ENCODE measurements at regions not wholly inside any gene's neighbourhood (a gene's known extent, or its start where the extent isn't known, plus 50 kb on each side); places are given as distances from the start of the nearest gene placed in this dataset.
"Not testable (repeated sequence)": the region's sequence is repeated elsewhere in the genome, so short reads cannot be mapped to it uniquely, and the experiment has no call there.

- no peak overlapping the region for H3K27ac ChIP-seq (replicated peaks)
- DNase-seq: no peak
- H3K4me1 ChIP-seq: no peaks in the 10 kb centered on the region
- TF ChIP-seq CTCF (IDR thresholded peaks at IDR 0.05; ENCODE audit: borderline replicate concordance): no peak
- intact Hi-C loops (cut with micrococcal nuclease): no loop called here
- no peaks in the 10 kb centered on the region for H3K27me3 ChIP-seq (ENCODE audit: low read depth)
- no peak overlapping the region for H3K4me3 ChIP-seq
- no peaks in the 10 kb centered on the region for H3K9me3 ChIP-seq (replicated peaks)
- H3K36me3 ChIP-seq: no peaks in the 10 kb centered on the region
These were observed 282.6 kb upstream of the GRID2 start for GRCh38 chr4:92021203-92021602.

GRCh38 chr4:92021788-92022187 is 282.0 kb upstream of the GRID2 start:
- intact Hi-C loops (cut with micrococcal nuclease): no loop called here
- Histone ChIP-seq H3K27me3 (ENCODE audit: low read depth) (no peaks in the 10 kb centered on the region), H3K4me3 (no peak overlapping the region), H3K9me3 (replicated peaks) (no peaks in the 10 kb centered on the region), H3K36me3 (no peaks in the 10 kb centered on the region), H3K27ac (replicated peaks) (no peak overlapping the region), H3K4me1 (no peaks in the 10 kb centered on the region)
- no peak for DNase-seq
- no peak for TF ChIP-seq CTCF (IDR thresholded peaks at IDR 0.05; ENCODE audit: borderline replicate concordance)

GRCh38 chr4:92028830-92029229 is 274.9 kb upstream of the GRID2 start:
- H3K27me3 ChIP-seq (ENCODE audit: low read depth); H3K4me3 ChIP-seq; H3K36me3 ChIP-seq; H3K9me3 ChIP-seq (replicated peaks); DNase-seq; H3K27ac ChIP-seq (replicated peaks); intact Hi-C loops (cut with micrococcal nuclease); H3K4me1 ChIP-seq: not testable (repeated sequence)

GRCh38 chr4:92031825-92032224 is 271.9 kb upstream of the GRID2 start:
- Histone ChIP-seq H3K36me3 (no peaks in the 10 kb centered on the region), H3K27ac (replicated peaks) (no peak overlapping the region), H3K4me3 (no peak overlapping the region), H3K27me3 (ENCODE audit: low read depth) (no peaks in the 10 kb centered on the region), H3K4me1 (peaks cover 3% of the 10 kb centered on the region), H3K9me3 (replicated peaks) (no peaks in the 10 kb centered on the region)
- TF ChIP-seq CTCF (IDR thresholded peaks at IDR 0.05; ENCODE audit: borderline replicate concordance): no peak
- intact Hi-C loops (cut with micrococcal nuclease): no loop called here
- no peak for DNase-seq

- H3K36me3 ChIP-seq: no peaks in the 10 kb centered on the region
- peaks cover 3% of the 10 kb centered on the region for H3K4me1 ChIP-seq
- no peaks in the 10 kb centered on the region for H3K27me3 ChIP-seq (ENCODE audit: low read depth)
- no peak overlapping the region for H3K27ac ChIP-seq (replicated peaks)
- TF ChIP-seq CTCF (IDR thresholded peaks at IDR 0.05; ENCODE audit: borderline replicate concordance): no peak
- H3K9me3 ChIP-seq (replicated peaks): peaks cover 22% of the 10 kb centered on the region
- H3K4me3 ChIP-seq: no peak overlapping the region
- DNase-seq: no peak
- intact Hi-C loops (cut with micrococcal nuclease): no loop called here
These were observed 268.1 kb upstream of the GRID2 start for GRCh38 chr4:92035666-92036065.

GRCh38 chr4:92045718-92046117 is 258.0 kb upstream of the GRID2 start:
- H3K4me3 ChIP-seq: no peak overlapping the region
- H3K36me3 ChIP-seq: no peaks in the 10 kb centered on the region
- no peaks in the 10 kb centered on the region for H3K9me3 ChIP-seq (replicated peaks)
- no peaks in the 10 kb centered on the region for H3K4me1 ChIP-seq
- no peaks in the 10 kb centered on the region for H3K27me3 ChIP-seq (ENCODE audit: low read depth)
- intact Hi-C loops (cut with micrococcal nuclease): no loop called here
- no peak for TF ChIP-seq CTCF (IDR thresholded peaks at IDR 0.05; ENCODE audit: borderline replicate concordance)
- no peak for DNase-seq
- no peak overlapping the region for H3K27ac ChIP-seq (replicated peaks)

Measured in left ventricle myocardium inferior (tissue), 1 donor.